ENCODE measurements at regions not wholly inside any gene's neighbourhood (a gene's known extent, or its start where the extent isn't known, plus 50 kb on each side); places are given as distances from the start of the nearest gene placed in this dataset.

DNA sequence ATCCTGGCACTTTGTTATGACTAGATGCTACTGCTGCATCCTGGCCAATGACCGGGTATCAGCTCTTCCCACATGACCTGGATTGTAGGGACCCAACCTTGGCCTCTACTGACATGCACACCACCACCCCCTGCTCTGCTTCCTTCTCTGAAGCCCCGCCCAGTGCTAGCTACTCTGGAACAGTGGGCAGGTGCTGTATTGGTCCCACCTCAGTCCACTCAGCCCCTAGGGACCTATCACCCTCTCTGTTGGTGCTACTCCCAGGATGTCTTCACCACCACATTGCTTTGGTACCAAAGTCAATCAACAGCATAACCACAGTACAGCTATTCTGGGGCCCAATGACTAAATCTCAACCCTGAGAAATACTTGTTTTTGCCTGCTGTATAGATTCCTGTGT, 170.2 kb upstream of the PRICKLE2 start:
- TF ChIP-seq, protein P1, sequence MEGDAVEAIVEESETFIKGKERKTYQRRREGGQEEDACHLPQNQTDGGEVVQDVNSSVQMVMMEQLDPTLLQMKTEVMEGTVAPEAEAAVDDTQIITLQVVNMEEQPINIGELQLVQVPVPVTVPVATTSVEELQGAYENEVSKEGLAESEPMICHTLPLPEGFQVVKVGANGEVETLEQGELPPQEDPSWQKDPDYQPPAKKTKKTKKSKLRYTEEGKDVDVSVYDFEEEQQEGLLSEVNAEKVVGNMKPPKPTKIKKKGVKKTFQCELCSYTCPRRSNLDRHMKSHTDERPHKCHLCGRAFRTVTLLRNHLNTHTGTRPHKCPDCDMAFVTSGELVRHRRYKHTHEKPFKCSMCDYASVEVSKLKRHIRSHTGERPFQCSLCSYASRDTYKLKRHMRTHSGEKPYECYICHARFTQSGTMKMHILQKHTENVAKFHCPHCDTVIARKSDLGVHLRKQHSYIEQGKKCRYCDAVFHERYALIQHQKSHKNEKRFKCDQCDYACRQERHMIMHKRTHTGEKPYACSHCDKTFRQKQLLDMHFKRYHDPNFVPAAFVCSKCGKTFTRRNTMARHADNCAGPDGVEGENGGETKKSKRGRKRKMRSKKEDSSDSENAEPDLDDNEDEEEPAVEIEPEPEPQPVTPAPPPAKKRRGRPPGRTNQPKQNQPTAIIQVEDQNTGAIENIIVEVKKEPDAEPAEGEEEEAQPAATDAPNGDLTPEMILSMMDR (IDR thresholded peaks at IDR 0.05; ENCODE audit: low read depth, low read length, poor library complexity, severe bottlenecking): no peak
- no peak for TF ChIP-seq EZH2phosphoT487 (IDR thresholded peaks at IDR 0.05; ENCODE audit: borderline replicate concordance, low read length)
